DLD1 (cell line): ENCODE measurements at regions not wholly inside any gene's neighbourhood (a gene's known extent, or its start where the extent isn't known, plus 50 kb on each side); places are given as distances from the start of the nearest gene placed in this dataset.

Experiments
- in situ Hi-C: cut with HindIII; loops from 2 replicates; pipeline ENCODE4 v1.10.0; 2017; ENCODE audit warnings: low sequenced_read_pairs

DNA sequence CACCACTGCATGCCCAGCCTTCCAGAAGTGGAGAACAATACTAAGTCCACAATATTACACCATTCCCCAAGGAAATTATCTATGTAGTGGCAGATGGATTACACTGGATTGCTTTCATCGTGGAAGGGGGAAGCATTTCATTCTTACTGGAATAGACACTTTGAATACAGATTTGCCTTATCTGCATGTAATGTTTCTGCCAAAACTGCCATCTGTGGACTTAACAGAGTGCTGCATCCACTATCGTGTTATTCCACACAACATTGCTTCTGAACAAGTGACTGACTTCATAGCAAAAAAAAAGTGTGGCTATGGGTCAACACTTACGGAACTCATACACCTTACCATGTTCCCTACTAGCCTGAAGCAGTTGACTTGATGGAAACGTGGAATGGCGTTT, 536.9 kb downstream of the BRINP1 start:
- in situ Hi-C loops, result no loop called here

DNA sequence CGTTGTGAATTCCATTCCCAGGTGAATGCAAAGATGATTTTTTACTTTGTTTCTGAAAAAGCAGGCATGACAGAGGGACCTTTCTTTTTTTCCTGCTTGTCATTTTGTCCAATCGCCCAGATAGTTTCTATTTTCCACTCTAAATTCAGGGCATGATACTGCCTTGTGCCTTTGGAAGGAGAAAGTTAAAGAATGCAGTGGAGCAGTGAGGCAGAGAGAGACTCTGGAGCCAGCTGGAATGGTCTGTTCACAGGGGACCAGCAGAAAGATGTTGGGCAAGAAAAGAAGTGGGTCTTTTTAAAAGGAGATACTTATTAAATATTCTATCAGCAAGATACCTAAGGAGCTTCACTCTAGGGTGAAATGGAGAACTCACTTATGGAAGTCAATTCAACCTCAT, 532.3 kb downstream of the BRINP1 start:
- in situ Hi-C loops, result no loop called here

DNA sequence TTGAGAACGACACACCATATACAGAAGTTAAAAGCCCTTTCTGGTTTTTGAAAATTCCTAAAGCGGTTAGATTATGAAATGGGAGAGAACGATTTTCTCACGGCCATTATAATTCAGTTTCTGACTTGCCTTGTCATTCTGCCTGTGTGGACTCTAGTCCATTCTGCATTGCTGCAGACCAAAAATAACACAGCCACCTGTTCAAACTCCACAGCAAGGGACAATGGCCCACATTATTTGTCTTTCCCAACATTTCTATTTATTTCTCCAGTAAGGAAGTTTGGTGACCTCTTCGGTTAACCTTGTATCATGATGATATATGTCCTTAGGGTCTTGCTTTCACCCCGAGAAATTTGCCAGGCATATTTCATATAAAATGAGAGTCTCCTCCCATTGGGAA, 497.7 kb downstream of the BRINP1 start:
- in situ Hi-C loops, result no loop called here

DNA sequence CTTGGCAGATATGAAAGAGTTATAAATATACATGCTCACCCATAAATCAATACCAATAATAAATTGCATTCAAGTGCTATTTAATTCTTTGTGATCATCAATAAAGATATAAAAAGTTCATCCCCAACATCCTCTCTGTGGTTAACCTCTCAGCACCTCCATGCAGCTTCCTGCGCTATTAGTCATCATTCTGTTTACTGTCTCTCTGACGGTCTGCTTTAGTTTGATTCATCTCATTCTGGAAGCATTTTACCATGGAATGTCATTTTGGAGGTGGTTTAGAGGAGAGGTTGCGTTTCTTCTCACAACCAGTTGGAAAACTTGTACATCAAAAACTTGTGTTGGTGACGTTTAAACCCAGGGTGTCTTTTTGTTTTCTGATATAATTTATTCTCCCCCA, 486.6 kb downstream of the BRINP1 start:
- in situ Hi-C loops, result no loop called here

DNA sequence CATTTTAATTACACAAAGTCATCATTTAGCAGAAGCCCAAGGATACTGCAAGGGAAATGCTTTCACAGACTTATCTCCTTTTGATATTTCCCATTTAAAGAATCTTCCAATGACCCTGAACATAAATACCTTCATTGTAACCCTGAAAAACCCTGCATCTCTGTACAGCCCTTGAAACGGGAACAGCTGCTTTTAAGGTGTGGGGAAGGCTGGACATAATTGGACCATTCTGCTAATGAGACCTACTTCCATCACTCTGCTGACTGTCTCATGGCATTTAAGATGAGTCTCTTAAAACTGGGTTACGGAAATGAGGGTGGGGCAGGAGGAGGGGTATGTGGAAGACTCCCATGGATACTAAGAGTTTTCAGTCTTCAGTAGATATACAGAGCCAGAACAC, 485.8 kb downstream of the BRINP1 start:
- in situ Hi-C loops, result no loop called here

DNA sequence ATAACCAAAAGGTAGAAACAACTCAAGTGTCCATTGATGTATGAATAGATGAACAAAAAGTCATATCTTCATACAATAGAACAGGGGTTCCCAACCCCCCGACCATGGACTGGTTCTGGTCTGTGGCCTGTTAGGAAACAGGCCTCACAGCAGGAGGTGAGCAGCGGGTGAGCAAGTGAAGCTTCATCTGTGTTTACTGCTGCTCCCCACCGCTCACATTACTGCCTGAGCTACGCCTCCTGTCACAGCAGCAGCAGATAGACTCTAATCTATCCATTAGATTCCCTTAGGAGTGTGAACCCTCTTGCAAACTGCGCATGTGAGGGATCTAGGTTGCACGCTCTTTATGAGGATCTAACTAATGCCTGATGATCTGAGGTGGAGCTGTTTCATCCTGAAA, 478.0 kb downstream of the BRINP1 start:
- in situ Hi-C loops, result no loop called here

DNA sequence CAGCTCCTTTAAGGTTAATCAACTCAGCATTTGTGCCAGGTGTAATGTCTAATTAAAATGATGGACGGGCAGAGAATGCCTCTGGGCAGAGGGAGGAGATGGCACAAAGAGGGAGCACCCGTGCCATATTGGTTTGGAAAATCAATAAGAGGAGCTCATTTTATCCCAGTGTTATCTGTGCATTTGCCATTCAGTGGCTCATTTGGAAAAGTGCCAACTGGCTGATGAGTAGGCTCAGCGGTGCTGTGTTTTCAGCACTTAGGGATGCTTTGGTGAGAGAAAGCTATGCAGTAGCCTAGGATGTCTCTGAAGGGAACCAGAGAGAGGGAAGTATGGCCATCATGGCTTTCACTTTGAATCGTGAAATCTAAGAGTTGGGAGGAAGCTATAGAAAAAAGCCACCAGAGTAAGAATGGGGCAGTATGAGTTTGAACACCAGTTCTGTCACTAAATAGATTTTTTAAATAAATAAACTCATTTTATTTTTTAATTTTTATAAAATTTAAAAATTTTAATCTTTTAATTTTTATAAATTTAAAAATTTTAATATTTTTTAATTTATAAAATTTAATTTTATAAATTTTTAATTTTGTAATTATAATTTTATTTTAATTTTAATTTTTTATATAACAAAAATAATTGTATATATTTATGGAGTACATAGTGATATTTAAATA, 472.8 kb downstream of the BRINP1 start:
- in situ Hi-C loops, result no loop called here

DNA sequence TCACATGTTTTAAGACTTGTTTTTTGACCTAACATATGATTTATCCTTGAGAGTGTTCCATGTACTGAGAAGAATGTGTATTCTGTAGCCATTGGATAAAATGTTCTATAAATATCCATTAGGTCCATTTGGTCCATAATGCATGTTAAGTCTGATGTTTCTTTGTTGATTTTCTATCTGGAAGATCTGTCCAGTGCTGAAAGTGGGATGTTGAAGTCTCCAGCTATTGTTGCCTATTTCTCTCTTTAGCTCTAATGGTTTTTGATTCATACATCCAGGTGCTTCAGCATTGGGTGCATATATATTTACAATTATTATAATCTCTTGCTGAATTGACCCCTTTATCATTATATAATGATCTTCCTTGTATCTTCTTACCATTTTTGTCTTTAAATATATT, 451.1 kb downstream of the BRINP1 start:
- in situ Hi-C loops, result no loop called here

DNA sequence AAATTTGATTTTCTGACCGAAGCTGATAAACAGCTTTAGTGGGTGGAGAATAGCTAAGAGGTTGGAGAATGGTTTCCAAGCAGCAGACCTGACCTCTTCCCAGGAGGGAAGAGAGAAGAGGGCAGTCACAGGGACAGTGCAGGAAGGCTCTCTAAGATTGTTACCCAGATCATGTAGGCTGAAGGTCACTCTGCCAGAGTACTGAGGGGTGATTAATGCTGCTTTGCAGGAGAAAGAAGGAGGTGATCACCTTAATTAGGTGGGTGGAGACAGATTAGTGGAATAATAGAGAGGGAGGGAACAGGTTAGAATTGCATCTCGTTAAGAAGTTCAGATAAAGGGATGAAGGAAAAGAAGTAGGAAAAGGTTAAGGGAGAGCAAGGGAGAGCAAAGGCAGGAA, 440.5 kb downstream of the BRINP1 start:
- in situ Hi-C loops, result no loop called here

DNA sequence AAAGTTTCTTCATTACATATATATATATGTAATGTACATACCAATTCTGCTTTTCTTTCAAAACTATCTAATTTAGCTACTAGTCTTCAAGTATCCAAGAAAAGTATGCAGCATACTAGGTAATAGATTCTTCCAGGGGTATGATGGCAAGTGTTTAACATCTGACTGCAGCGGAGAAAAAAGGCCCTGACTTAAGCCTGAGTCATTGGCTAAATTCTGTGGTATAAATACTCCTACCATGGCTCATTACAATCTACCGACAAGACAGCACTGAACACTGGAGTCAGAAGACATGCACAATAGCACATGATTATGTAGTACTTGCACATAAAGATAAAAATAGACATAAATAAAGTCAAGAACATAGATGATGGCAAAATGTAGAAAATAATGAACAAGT, 439.9 kb downstream of the BRINP1 start:
- in situ Hi-C loops, result no loop called here

DNA sequence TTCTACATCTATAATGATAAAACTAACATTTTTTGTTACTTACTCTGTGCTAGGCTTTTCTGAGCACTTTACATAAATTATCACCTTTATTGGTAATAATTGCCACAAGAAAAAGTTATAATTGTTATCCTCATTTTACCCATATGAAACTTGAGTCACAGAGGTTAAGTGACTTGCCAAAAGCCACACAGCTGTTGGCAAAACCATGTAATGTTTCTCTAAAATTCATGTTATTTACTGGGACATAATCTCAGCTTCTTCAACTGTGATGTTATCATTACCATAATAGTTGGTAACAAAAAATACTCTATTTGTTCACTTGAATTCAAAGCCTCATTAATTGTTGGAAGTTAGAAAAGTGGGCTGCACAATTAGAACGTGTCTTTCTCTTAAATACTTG, 437.3 kb downstream of the BRINP1 start:
- in situ Hi-C loops, result no loop called here

DNA sequence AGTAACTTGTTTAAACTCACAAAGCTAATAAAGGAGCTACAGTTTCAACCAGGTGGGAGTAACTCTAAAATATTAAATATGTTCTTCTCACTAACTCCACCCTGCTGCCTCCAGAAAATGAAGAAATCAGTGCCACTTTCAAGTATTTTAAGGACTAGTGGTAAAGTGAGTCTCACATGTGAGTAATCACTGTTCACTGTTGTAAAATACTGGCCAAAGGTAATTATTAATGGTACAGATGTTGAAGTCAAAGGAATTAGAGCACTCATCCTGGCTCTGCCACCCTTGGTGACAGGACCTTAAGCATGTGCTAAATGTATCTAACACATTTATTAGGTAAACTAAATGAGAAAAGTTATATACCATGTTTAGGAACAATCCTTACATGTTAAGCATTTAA, 430.7 kb downstream of the BRINP1 start:
- in situ Hi-C loops, result no loop called here

DNA sequence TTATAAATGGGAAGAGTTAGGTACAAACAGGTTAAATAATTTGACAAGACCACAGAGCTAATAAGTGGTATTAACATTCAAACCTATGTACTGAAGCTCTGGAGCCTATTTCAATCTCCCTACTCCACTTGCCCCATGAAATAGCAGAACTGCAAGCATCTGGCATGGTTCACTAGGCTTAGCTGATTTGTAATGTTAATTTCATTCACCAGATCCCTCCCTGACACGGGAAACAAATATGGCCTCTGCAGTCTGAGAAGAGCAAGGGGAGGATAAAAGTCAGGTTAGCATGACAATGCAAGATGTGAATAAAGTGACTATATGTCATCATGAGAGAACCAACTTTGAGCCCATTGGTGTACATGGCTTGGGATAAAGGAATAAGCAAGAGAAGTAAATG, 428.8 kb downstream of the BRINP1 start:
- in situ Hi-C loops, result no loop called here

DNA sequence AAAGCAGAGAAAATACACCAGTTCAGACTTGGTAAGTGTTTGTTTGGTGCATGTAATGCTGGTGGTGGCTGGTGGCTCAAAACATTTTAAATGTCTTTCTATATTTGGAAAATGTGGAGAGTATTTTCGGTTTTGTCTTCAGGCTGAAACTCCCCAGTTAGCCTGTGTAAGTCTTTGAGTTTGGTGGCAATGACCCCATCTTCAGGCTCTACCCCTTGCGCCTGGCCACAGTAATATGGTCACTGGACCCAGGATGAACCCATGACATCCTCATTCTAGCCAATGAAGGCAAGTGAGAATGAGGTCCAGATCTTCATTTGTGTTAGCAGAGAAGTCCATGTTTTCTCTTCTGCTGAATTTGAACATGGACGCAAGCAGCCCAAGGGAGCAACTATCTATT, 422.6 kb downstream of the BRINP1 start:
- in situ Hi-C loops, result no loop called here

DNA sequence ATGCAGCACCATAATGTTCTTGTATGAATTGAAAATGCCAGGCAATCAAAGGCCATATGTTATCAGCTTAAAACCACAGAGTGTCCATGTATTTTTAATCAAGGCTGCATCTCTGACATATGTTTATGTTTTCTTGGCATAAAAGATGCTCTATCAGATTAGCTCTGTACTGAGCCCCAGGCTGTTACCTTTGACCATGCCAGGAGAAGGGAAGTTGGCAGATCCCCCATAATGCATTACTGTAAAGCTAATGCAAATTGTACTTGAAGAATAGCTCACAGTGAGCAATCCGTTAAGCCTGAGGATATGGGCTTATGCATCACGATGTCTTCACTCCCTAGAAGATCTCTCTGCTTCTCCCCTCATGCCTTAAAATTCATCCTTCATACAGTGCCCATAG, 414.4 kb downstream of the BRINP1 start:
- in situ Hi-C loops, result no loop called here

DNA sequence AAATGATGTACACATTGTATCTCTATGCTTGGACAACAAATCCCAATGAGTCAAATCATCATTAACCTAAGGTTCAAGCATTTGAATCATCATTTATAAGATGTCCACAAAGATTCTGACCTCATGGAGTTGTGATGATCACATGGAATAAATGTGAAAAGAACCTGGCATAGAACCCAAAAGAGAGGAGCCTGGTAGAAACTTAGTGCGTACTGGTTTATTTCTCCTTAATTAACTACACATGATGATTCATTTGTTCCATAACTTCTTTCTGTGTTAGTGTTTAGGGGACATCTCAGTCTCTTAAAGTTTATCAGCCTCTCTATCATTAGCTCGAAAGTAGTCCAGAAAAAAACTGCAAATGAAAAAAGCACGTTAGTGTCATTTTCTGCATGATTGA, 411.6 kb downstream of the BRINP1 start:
- in situ Hi-C loops, result no loop called here

DNA sequence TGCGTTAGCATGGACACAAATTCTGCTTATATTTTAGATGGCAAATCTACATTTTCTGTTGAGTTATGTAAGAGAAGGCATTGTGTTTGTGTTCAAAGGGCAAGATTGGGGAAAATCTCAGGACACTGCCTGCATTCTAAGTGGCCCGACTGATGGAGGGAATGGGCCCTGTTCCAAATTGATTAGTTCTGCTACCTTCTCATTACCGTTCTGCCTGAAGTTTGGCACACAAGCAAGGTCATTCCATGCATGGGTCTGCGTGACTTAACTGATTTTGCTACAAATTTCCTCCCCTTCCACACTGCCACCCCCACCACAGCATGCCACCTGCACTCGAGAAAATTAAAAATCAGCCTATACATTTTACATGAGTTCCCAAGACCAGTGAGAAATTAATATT, 409.9 kb downstream of the BRINP1 start:
- in situ Hi-C loops, result no loop called here

DNA sequence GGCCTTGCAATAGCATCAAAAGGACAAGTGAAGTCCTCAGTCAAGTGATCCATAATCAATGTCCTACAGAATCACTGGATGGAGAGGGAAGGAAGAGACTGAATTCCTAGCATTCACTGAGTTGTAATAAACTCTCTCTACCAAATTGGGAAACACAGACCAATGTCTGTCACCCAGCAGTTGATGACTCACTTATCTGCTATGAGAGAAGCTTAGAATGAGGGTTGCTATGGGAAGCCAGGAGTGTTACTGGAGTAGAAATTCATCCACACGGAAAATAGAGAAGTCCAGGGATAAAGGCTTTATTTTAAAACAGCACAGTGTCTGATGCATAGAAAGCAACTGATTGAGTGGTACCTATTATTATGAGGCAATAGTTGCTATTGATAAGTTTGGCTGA, 407.4 kb downstream of the BRINP1 start:
- in situ Hi-C loops, result no loop called here

DNA sequence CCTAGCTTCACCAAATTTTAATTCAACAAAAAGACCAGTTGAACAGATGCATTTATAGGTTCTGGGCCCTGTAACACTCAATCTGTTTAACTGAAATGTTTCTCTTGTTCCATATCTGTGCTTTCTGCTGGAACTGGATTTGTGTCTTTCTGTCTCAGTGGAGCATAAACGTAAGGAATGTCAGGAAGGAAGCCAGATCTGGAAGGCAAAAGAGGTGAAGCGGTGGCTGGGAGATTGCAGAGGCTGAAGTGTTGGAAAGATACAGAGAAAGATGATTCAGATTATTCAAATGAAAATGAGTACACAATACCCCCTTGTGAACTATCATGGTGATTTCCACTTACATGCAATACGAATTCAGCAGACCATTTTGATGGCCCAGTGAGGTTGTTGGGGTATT, 406.8 kb downstream of the BRINP1 start:
- in situ Hi-C loops, result no loop called here

DNA sequence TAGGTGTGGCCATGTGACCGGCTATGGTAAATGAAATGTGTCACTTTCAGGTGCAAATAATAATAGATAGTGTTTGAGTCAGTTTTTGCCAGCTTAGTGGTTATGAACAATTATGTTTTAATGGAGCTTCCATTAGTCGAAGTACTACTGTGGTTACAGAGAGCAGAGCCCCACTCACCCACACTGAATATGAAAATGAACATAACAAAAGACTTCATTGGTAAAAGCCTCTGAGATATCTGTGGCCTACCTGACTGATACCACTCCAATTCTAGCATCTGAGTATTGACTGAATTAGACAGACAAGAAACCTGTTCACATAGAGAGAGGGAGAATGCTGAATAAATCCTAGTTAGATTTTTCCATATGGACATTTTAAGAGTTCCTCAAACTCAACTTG, 405.6 kb downstream of the BRINP1 start:
- in situ Hi-C loops, result no loop called here

DNA sequence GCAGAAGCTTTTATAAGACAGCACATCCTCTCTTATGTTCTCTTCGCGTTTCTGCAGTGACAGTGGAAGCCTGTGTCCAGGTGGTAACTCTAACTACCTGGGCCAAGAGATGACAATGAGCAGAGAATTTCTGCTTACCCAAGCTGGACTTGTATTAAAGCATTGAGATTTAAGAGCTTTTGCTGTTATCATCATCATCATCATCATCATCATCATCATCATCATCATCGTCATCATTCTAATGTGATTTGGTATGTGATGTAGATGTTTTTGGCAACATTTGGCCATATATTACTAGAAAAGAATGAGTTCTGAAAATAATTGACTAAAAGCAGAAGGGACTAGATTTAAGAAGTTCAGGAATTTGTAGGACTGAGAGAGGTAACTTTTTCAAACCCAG, 401.3 kb downstream of the BRINP1 start:
- in situ Hi-C loops, result no loop called here

DNA sequence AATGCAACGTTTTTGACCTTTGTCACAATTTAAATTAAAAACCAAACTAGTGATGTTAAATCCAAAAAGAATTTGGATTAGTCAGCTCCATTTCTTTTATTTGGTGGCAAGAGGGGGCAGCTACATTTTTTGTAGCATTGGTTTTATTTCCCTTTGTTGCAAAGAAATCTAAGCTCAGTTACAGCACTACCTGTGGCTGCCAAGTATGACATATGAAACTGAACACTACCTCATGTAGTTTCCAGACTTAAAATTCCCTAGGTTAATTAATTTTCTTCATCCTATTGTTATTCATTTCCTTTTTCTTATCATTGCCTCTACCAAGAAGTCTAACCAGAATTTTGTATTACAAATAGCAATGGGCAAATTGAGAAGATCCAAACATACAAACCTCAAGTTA, 393.5 kb downstream of the BRINP1 start:
- in situ Hi-C loops, result no loop called here

DNA sequence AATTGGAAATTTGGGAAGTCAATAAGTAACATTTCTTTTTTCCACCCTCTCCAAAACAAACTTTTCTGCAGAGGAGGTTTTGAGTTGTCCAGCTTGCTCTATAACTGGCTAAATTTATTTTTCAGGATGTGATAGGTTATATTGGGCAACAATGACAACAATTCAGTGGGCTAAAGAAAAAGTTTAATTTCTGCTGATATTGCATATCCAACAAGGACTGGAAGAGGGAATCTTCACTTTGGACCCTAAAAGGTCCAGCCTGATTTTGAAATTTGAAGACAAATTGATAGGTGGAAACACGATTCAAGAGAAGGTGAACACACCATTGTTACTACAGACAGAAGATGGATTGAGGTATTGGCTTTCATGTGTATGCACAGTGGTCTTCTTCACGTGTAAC, 393.1 kb downstream of the BRINP1 start:
- in situ Hi-C loops, result no loop called here

DNA sequence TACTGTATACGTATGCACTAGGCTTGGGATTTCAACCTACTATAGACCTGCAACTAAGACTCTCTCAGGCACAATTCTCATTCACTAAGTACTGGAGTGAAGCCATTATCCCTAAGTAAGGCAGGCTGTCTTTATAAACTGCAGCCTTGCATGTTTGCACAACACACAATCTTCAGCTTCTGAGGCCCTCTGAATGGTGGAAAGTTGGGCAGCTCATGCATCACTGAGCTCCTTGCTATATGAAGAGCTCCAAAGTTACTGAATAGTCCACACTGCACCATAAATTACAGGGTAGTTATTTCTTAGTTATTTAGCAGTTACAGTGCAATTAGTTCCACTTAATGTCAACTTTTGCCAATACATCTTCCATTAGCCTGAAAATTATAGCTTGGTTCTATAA, 384.6 kb downstream of the BRINP1 start:
- in situ Hi-C loops, result no loop called here
